ENCODE measurements at regions not wholly inside any gene's neighbourhood (a gene's known extent, or its start where the extent isn't known, plus 50 kb on each side); places are given as distances from the start of the nearest gene placed in this dataset.

- TF ChIP-seq, protein P1, sequence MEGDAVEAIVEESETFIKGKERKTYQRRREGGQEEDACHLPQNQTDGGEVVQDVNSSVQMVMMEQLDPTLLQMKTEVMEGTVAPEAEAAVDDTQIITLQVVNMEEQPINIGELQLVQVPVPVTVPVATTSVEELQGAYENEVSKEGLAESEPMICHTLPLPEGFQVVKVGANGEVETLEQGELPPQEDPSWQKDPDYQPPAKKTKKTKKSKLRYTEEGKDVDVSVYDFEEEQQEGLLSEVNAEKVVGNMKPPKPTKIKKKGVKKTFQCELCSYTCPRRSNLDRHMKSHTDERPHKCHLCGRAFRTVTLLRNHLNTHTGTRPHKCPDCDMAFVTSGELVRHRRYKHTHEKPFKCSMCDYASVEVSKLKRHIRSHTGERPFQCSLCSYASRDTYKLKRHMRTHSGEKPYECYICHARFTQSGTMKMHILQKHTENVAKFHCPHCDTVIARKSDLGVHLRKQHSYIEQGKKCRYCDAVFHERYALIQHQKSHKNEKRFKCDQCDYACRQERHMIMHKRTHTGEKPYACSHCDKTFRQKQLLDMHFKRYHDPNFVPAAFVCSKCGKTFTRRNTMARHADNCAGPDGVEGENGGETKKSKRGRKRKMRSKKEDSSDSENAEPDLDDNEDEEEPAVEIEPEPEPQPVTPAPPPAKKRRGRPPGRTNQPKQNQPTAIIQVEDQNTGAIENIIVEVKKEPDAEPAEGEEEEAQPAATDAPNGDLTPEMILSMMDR (conservative IDR thresholded peaks at IDR 0.05; ENCODE audit: low read length), result no peak
- no peak for TF ChIP-seq EZH2phosphoT487 (IDR thresholded peaks at IDR 0.05; ENCODE audit: borderline replicate concordance)
Observed at GRCh38 chr10:33506838-33507661, 172.6 kb upstream of the NRP1 start.
